HG02840 (cell line): ENCODE measurements at regions not wholly inside any gene's neighbourhood (a gene's known extent, or its start where the extent isn't known, plus 50 kb on each side); places are given as distances from the start of the nearest gene placed in this dataset.

ENCODE experiments used
- ATAC-seq: cut with Tn5 transposase; IDR thresholded peaks from one replicate; pipeline ENCODE4 v1.9.1; 2021; ENCODE audit warnings: mild to moderate bottlenecking, moderate library complexity, moderate number of reproducible peaks; ENCODE audit not compliant: unreplicated experiment, low FRiP score

DNA sequence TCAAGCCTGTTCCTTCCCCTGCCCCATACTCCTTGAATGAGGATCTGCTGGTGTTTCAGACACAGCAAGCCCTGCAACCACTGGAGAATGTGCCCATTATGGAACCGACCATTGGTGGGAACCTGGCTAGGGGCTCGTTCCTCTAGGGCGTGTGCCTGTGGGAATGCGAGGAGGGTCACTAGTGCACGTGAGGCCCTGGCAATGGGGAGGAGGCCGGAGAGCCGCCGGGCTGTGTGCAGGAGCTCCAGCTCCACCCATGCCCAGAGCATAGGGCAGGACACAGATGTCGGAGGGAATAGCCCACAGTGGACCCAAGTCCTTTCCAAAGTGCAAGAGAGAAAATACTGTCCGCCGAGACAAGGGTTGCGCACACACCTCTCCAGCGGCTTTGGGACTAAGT, 99.3 kb downstream of the ERMARD start:
- no peak for ATAC-seq

DNA sequence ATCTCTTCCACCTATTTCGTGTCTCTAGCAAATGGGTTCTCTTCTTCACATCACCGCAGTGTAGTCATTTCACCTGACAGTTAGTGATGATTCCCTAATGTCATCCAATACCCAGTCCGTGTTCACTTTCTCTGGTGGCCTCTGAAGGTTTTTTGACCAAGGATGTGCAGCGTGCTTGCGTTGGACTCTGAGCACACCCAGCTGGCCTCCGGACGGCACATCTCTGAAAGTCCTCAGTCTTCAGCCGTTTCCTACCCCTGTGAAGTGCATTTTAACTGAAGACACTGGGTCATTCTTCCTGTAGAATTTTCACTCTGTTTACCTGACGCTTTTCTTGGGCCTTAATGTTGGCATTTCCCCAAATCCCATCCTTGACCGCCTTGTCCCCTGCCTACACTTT, 98.7 kb downstream of the ERMARD start:
- ATAC-seq: no peak

DNA sequence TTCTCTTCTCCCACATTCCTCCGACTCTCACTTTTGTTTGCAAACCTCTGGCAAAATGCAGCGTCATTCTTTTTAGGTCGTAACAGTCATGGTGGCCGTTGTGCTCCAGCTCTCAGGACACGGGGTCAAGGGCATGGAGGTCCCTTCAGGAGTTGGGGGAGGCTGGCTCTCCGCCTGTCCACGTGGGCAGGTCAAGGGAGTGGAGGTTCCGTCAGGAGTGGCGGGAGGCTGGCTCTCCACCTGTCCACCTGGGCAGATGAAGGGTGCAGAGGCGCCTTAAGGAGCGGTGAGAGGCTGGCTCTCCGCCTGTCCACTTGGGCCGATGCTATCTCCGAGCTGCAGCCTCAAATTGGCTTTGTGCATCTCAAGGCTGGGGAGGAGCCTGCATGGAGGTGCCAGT, 98.0 kb downstream of the ERMARD start:
- ATAC-seq: no peak

DNA sequence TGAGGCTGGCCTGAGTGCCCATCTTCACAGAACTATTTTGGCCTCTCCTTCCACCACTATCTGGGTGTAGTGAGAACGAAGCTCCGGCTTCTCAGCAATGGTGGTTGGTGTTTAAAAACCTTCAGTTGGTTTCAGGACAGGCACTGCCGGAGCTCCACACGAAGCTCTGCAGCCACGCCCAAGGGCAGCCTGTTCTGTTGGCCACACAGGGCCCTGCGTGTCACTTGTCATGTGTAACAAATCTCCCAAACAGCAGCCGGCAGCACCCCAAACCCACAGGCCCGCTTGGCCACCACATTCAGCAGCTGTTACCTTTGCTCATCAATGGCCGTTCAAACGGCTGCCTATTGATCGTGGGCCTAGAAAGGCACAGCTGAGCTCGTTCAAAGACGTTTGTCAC, 97.5 kb downstream of the ERMARD start:
- no peak for ATAC-seq

DNA sequence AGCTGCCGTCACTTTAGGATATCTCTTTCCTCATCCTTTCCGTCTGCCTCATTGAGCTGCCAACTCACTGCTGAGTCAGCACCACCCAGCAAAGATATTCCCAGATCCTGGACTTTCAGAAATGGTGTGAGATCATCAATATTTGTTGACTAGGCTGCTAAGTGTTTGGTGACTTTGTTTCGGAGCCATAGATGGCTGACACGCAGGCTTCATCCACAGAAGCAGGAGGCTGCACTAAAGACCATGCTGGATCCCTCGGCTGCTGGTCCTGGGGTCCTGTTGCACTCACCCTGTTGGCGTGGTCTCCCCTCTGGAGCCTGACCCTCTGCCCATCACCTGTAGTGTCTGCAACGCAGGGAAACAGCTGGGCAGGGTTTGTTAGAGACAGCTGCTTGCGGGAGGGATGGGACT, 96.5 kb downstream of the ERMARD start:
- ATAC-seq: no peak

DNA sequence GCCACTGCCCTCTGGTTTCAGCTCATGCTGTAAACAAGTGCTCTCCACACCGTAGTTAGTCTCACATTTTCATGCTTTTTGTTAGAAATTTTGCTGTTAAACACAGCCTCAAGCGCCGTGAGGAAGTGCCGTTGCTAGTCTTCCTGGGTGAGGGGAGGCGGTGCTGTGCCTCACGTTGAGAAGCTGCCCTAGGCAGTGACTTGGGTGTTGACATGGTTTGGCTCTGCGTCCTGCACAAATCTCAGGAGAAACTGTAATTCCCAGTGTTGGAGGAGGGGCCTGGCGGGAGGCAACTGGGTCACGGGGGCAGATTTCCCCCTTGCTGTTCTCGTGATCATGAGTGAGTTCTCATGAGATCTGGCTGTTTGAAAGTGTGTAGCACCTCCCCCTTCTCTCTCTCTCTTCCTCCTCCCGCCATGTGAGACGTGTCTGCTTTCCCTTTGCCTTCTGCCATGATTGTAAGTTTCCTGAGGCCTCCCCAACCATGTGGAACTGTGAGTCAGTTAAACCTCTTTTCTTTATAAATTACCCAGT, 95.8 kb downstream of the ERMARD start:
- no peak for ATAC-seq

DNA sequence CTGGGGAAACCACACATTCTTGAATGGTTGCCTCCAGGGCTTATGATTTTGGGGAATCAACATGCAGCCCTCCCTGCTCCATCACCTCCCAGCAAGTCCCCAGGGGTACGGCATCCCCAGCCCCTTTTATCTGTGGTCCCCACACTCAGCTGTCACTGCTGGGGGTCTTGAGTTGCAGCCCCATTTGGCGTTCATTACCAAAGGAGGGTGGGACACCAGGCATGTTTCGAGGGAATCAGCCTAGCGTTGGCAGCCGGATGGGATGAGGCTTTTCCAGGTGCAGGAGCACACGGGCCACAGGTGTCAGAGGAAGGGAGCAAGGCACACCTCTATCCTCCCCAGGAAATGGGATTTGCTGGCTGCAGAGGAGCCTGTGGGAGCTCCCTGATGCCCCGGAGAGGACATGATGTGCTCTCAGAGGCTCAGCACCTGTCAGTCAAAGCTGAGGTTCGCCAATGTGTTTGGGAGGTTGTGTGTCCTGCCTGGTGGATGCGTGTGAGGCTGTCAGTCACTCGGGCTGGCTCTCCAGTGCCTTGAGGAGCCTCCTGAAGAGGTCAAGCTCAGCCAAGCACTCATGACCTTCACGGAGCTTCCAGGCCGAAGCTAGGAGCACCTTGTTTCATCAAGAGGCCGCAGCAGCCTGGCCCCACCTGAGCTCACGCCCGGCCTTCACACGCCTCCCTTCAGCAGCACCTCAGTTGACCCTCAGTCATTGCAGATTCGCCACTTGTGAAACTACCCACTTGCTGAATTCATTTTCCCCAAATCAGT, 95.0 kb downstream of the ERMARD start:
- no peak for ATAC-seq

DNA sequence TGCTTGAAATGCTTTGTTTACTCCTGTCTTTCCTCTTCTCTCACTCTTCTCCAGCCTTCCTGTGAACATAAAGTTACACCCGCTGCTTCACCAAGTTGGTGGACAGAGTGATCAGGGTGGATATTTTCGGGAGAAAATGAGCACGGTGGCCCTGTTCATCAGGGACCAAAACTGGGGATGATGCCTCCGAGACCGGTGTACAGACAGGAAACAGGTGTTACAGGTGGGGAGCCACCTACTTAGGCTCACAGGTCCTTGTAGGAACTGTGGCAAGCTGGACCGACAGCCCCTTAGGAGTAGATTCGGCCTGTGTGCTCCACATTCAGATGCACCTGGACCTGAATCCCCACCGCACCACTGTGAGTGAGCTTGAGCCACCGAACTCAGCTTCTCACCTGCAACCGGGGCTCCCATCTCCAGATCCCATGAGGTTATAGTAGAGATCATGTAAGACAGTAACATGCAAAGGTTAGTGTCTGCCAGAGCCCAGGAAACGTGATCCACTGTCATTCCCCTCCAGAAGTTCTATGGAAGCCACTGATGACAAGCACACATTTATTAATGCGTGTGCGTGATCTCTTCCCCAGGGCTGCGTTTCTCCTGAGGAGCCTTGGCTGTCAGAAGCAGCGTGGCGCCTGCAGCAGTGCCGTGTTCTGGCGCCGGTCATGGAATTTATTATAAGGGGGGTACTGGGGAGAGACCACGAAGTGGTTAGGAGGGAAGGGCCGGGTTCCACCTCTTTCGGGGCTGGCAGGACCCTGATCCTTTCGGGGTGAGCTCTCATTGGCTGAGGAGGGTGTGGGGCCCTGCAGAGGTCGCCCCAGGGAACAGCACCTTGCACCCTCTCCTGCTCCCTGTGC, 94.2 kb downstream of the ERMARD start:
- ATAC-seq: no peak

DNA sequence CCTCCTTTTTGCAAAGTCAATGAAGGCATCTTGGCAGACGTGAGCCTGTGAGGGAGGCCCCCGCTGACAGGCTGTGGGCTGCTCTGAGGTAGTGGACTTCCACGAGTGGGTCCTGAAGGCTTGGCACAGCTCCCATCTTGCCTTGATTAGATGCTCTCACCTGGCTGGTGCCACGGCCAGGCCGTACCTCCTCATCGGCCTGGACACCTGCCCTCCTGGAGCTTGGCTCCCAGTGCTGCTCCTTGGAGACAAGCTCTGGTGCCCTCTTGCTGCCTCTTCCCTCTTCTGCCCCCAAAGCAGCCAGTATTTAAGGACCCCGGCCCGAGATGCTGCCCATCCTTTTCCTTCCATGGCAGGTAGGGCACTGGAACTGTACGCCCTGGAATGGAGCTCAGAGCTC, 93.5 kb downstream of the ERMARD start:
- ATAC-seq: no peak

DNA sequence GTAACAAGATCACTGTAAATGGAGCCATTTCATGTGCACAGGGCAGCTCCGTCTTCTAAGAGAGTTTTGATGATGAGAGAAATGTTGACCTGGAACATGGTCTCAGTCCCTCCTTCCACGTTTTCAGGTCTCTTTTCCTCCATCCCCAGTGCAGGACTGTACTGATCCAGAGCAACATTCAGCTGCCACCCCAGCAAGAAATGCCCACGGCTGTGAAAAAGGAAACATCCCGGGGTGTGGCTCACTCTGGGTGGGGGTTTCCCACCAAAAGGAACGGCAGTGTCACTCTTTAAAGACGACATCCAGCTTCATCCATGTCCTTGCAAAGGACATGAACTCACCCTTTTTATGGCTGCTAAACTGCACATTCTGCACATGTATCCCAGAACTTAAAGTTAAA, 92.6 kb downstream of the ERMARD start:
- no peak for ATAC-seq

DNA sequence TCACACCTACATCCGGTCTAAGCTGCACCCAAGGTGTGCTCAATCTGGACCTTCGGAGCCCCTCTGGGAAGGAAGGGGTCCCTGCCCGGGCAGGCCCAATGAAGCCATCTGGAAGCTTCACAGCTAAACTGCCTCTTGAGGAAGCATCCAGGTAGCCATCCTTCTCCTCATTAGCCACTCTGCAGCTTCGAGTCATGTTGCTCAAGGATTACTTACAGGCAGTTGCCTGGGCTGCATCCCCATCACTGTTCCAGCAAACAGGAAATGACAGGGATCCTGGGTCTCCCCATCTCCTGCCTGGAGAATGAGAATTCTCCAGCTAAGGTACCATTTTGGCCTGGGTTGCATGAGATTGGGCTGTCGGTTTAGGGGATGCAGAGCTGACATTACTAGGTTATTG, 91.7 kb downstream of the ERMARD start:
- no peak for ATAC-seq

DNA sequence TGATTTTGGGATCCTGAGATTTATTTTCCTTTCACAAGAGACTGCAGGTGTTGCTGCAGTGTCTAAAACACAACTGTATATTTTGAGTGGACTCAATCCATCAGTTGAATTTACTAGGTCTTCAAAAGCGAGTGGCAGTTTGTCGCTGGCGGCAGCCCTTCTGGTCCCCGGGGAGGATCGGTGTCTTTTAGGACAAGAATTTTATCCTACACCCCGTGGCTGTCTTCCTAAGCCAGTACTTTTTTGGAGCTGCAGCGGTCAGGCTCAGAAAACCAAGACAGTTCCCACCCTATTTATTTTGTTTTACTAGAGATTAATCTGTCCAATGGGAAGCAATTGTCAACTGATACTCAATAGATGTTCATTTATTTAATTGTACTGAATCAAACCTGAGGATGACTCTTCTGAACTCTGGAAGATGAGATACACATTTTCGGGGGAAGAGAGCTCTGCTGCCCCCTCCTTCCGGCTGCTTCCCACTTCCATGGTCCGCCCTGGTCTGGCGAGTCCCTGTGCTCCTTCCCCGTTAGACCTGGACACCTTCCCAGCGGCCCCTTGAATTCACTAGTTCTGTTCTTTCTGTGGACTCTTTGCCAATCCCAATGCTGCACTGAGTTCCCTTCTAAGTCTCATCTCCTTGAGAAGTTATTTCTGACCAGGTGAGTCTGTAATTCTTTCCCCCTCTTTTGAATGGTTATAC, 90.6 kb downstream of the ERMARD start:
- ATAC-seq: no peak

DNA sequence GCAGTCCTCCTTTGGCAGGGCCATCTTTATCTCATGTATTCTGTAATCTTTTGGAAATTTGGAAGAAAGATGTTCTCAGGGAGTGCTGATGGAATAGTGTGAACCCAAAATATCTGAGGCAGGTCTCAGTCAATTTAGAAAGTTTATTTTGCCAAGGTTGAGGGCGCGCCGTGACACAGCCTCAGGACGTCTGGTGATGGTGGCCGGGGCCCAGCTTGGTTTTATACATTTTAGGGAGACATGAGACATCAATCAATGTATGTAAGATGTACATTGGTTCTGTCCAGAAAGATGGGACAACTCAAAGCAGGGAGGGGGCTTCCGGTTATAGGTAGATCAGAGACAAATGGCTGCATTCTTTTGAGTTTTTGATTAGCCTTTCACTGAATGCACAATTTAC, 89.8 kb downstream of the ERMARD start:
- ATAC-seq: no peak

DNA sequence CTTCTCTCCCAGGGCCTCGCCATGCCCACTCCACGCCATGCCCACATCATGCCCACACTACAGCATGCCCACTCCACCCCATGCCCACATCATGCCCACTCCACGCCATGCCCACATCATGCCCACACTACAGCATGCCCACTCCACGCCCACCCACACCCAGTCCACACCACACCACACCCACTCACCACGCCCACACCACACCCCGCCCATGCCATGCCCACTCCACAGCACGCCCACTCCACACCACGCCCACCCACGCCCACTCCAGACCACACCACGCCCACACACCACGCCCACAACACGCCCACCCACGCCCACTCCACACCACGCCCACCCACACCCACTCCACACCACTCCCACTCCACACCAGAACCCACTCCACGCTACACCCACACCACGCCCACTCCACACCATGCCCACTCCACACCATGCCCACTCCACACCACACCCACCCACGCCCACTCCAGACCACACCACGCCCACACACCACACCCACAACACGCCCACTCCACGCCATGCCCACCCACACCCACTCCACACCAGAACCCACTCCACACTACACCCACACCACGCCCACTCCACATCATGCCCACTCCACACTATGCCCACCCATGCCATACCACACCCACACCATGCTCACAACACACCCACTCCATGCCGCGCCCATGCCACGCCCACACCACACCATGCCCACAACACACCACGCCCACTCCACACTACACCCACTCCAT, 88.6 kb downstream of the ERMARD start:
- no peak for ATAC-seq

DNA sequence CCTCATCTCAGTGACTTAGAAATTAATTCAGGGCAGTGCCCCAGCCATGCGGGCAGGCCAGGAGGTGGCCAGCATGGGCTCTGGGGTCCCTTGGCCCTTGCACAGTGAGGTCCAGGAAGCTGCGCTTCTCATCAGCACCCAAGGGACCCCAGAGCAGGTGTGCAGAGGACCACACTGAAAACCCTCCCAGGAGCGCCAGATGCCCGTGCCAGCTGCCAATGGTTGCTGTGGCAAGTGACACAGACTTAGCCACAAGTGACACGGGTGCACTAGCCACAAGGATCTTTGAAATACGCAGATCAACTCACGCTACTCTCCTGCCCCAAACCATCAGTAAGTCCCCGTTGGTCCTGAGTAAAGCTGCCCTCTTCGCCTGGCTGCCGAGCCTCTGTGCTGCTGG, 88.1 kb downstream of the ERMARD start:
- ATAC-seq: no peak

DNA sequence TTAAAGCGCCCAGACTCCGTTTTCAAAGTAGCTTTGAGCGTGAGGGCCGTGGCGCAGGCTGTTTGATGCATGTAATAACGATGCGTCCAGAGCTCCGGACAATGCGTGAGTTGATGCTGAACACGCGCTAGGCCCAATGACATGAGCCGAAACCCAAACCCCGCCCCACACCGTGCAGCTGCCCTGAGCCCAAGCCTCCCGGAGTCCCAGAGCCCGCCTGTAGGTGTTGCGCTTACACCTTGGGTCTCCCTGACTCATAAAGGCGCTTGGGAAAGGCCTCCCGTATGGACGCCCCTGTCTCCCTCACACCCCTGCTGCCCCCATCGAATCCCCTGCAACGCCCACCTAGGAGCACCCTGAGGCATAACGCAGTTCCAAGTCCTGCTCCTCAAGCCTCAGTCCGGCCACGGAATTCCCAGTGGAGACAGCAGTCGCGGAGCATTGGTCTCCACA, 87.6 kb downstream of the ERMARD start:
- ATAC-seq: no peak

DNA sequence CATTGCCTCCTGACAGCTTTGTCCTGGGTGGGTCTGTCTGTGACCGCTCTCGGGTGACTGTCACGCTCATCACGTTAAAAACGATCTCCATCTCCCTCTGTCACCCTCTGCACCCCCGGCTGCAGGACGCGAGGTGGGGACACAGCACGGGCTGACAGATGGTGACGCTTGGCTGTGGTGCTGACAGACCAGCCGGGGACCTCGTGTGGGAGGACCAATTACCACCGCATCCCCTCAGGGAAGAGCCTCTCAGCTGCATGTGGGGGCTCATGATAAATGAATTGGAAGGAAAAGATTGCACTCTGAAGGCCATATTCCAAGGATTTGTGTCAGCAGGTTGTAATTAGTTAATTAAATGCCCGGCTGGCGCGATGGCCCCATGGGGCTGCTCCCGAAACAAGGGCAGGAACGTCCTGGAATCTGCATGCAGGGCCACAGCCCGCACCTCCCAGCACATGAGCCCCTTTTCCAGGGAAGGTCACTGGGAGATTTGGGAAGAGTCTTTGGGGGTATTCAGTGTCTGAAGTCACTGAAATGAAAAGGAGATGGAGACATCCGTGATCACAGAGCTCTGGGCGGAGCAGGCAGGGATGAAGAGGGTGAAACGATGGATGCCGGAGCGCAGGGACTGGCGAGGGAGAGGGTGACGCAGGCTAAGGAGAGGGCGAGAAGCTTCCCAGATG, 87.1 kb downstream of the ERMARD start:
- ATAC-seq: no peak

DNA sequence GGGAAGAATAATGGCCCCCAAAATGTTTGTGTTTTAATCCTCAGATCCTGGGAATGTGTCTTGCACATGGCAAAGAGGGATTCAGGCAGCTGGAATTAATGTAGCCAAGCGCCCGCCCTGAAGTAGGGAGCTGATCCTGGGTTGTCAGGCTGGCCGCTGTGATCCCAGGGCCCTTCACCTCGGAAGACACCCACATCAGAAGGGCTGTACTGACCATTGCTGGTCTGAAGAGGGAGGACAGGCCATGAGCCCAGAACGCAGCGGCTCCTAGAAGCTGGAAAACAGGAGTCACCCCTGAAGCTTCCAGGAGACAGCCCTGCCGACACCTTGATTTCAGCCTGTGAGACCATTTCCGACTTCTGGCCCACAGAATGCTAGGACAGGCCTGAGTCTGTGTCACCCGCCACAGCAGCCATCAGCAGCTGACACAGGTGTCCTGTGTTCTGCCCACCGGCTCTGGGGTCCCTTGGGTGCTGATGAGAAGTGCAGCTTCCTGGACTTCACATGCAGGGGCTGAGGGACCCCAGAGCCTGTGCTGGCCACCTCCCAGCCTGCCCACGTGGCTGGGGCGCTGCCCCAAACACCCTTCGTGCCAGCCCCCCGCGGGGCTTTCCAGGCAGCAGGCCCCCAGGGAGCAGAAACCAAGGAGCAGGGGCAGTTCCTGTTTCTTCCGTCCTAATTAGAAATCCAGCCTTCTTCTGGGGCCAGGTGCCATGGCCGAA, 86.3 kb downstream of the ERMARD start:
- no peak for ATAC-seq

DNA sequence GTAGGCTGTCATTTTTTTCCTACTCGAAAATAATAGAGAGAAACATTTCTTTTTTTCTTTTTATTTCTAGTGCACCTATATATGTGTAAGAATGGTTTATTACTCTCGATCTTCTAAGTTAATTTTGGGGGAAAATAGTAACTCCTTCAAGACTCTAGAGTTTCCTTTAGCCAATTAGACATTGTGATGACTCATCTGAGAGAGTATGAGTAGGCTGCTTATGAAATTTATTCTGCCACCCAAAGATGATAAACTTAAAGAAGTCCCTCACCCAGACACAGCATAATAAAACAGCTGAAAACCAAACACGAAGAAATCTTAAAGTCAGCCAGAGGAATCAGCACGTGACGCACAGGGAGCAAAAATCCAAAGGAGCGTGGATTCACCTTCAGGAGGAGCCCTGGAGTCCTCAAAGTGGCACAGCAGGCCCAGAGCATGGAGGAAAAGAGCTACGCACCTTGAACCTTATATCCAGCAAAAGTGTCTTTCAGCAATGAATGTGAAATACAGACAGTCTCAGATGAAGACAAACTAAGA, 81.9 kb downstream of the ERMARD start:
- ATAC-seq: no peak
